GM12873 (cell line): ENCODE measurements at regions not wholly inside any gene's neighbourhood (a gene's known extent, or its start where the extent isn't known, plus 50 kb on each side); places are given as distances from the start of the nearest gene placed in this dataset.

Source experiments
- TF ChIP-seq, protein P1 (sequence below): IDR thresholded peaks from 2 replicates; pipeline ENCODE4 v1.5.1; 2012; ENCODE audit warnings: low read depth, mild to moderate bottlenecking, moderate library complexity, low read length, control low read depth; ENCODE audit not compliant: insufficient read depth; ENCODE audit errors: missing control alignments

DNA sequence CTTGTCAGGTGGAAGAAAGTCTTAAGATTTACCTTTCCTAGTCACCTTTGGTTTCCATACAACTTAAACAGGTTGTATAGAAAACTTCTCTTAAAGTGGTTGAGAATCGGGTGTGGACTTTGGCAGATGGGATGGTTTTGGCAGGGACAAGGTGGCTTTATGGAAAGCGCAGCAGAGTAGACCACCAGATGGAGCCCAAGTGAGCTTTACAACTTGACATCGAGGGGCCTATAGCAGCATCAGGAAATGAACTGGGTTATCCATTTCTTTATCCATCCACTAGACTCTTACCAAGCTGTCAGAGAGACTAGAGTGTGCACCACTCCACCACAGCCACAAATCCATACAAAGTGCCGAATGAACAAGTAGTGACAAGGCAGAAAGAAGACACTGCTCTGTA lies 85.3 kb upstream of the MBNL1 start:
- TF ChIP-seq, protein P1, sequence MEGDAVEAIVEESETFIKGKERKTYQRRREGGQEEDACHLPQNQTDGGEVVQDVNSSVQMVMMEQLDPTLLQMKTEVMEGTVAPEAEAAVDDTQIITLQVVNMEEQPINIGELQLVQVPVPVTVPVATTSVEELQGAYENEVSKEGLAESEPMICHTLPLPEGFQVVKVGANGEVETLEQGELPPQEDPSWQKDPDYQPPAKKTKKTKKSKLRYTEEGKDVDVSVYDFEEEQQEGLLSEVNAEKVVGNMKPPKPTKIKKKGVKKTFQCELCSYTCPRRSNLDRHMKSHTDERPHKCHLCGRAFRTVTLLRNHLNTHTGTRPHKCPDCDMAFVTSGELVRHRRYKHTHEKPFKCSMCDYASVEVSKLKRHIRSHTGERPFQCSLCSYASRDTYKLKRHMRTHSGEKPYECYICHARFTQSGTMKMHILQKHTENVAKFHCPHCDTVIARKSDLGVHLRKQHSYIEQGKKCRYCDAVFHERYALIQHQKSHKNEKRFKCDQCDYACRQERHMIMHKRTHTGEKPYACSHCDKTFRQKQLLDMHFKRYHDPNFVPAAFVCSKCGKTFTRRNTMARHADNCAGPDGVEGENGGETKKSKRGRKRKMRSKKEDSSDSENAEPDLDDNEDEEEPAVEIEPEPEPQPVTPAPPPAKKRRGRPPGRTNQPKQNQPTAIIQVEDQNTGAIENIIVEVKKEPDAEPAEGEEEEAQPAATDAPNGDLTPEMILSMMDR = peak; percentile 78

DNA sequence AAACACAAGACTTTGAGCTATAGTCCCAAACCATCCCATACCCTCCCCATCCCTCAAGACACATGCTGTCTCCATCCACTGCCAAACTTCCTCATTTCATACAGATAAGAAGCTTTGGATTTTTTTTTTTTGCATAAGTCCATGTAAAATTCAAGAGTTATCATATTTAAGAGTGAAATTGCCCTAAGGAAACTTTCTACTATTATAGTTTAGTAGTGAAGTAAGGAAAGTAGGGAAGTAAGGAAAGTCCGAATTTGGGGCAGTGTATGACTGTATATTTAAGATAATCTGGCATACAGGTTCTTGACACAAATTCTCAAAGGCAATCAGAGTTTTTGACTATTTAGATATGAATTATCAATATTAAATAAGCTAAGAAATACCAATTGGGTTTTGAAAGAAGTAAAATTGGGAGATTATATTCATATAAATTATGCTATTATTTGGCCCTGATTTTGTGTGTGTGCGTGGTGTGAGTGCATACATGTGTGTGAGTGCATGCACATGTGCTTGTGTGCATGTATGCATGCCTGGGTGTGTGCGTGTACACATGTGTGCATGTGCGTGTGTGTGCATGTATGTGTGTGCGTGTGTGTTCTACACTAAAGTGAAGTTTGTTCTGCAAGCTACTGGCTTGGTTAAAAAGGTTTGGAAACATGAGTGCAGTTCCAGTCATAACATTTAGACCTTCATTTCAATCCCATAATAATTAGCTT lies 83.6 kb upstream of the MBNL1 start:
- TF ChIP-seq, protein P1 = no peak

DNA sequence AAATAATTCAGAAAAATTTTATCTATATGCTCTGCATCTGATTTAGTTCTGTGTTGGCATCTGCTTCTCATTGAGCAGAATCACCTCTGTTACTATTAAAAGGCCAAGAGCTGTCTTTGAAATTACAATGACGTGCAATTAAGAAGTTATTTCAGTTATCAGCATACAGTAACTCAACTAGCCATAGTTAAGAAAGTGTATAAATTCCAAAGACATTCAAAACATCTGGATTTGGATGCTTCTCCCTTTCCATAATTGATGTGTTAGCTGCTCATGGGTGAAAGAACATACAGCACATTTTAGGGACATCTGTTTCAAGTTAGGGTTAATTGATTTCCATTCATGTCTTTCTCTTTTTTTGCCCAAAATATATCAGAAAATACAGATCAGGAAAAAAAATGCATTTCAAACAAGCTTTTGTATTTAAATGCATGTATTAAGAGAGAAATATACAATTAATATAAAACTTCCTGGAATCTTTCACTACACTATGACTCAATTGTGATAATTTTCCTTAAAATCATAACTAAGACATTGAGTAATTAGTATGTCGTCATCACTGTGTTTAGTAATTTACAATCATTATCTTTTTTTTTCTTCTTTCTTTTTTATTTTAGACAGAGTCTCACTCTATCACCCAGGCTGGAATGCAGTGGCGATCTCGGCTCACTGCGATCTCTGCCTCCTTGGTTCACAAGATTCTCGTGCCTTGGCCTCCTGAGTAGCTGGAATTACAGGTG lies 82.7 kb upstream of the MBNL1 start:
- TF ChIP-seq, protein P1 = no peak

DNA sequence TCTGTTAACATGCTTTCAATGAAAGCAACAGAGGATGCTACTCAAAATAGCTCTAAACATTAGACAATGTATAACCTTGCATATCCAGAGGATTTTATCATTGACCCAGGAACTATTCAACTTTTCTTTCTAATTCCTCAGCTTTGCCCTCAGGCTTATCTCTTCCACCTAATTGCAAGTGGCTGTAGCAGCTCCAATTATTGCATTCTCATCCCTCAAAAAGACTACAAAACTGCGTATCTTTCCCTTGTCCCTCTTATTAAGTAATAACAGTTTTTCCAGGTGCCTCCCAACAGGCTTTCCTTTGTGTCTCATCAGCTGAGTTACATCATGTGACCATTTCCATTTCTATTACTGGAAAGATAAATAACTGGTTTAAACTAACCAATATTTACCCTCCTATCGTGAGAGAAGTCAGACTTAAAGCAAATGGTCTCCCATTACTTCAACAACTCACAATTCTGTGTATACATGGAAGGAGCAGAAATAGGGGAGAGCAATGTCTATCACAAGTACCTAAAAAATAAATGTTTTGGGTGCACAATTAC lies 78.0 kb upstream of the MBNL1 start:
- TF ChIP-seq, protein P1 = no peak

DNA sequence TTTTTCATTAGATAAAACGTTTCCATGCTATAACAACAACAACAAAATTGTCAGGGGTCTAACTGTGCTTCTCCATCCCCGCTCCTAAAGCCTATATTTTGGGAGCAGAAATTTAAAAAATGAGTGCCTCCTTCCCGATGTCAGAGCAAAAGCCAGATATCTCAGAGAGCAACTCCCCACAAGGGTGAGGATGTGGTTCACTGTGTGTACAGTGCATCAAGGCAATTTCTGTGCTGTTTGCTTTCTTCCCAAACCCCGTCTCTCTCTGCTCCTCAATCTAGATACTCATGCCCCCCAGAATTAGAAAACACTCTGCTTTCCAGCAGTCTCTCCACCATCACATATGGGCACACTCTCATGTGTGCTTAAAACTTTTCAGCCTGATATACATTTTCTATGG lies 76.7 kb upstream of the MBNL1 start:
- TF ChIP-seq, protein P1 = no peak

DNA sequence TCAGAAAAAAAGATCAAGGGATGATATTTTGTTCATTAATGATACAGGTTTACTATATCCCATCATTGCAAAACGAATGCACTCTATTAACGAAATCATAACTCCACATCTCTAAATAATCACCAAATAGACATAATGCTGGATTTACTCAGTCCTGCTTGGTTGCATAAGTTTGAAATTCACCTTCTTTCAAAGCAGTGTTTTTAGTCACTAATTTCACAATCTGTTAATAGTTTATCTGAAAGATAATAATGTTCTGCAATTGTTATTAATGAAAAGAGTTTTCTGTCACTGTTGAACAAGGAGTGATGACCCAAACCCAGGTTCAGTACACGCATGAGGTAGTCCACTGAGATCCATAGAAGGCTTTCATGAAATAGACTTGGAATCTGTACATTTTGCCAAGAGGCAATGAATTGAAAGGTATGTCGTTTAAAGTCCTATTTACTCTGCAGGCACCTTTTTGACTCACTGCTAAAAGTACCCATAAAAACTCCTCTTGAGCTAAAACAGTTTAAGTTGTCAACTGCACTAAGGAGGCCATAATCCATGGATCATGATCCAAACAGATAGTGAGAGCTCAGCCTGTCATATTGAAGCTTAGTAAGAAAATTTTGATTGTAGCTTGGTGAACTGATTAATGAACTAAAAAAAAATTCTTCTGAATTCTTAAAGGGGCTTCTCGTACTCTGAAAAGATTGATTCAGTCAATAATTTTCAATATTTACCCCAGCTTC lies 75.6 kb upstream of the MBNL1 start:
- TF ChIP-seq, protein P1 = no peak
